Endothelial cell of umbilical vein (primary cell): ENCODE measurements at regions not wholly inside any gene's neighbourhood (a gene's known extent, or its start where the extent isn't known, plus 50 kb on each side); places are given as distances from the start of the nearest gene placed in this dataset.
"Not testable (repeated sequence)": the region's sequence is repeated elsewhere in the genome, so short reads cannot be mapped to it uniquely, and the experiment has no call there.

Source experiments
- BruUV-seq: library from RNA; stranded (reverse); fragments of 400-500 nt; replicated peaks from 2 replicates; lab custom pipeline; 2021; lab: Mats Ljungman, UMichigan
- CTCF ChIA-PET: fragments of 300-600, 350-600 bp; sonication (Branson Sonifier 250); formaldehyde crosslinking; loops from one replicate; lab custom pipeline; 2021; ENCODE audit warnings: antibody characterized with exemption, inconsistent platforms; lab: Charles Lee
- POLR2A ChIA-PET: fragments of 300-600, 350-600 bp; sonication (Branson Sonifier 250); formaldehyde crosslinking; loops from one replicate; lab custom pipeline; 2021; ENCODE audit warnings: antibody characterized with exemption, inconsistent platforms; lab: Charles Lee
- DNase-seq: peaks from one replicate; pipeline ENCODE4 v3.0.0-alpha.2; 2011; ENCODE audit warnings: low read depth, low spot score
- FAIRE-seq: peaks from 2 replicates; lab custom pipeline; 2011; peaks lifted over from hg19 to GRCh38; lab: Jason Lieb, UNC
- H2AFZ ChIP-seq: 2 replicates; pipeline ENCODE4 v1.6.0; 2012; ENCODE audit warnings: low read depth, low read length, control low read depth, inconsistent platforms
- H3K27ac ChIP-seq: 2 replicates; pipeline ENCODE4 v1.5.1; 2011; ENCODE audit warnings: low read depth, mild to moderate bottlenecking, control low read depth, low read length, moderate library complexity; ENCODE audit not compliant: insufficient read depth
- H3K27me3 ChIP-seq, 2 experiments: 2 replicates each; pipeline versions ENCODE4 v1.6.0 to v1.6.1; 2011; ENCODE audit warnings: low read length in 2 of 2, mixed read lengths in 1 of 2; ENCODE audit not compliant: control insufficient read depth in 2 of 2, insufficient read depth in 2 of 2
- H3K36me3 ChIP-seq, 2 experiments: 2 replicates in 1 of 2; 3 replicates in 1 of 2; pipeline ENCODE4 v1.5.1; 2011; ENCODE audit warnings: low read length in 2 of 2, mild to moderate bottlenecking in 1 of 2, moderate library complexity in 1 of 2; ENCODE audit not compliant: control insufficient read depth in 2 of 2, insufficient read depth in 2 of 2; ENCODE audit errors: extremely low read depth in 1 of 2
- H3K4me1 ChIP-seq: 3 replicates; pipeline ENCODE4 v1.5.1; 2011; ENCODE audit warnings: mild to moderate bottlenecking, low read length; ENCODE audit not compliant: control insufficient read depth, insufficient read depth; ENCODE audit errors: extremely low read depth
- H3K4me2 ChIP-seq: 2 replicates; pipeline ENCODE4 v1.6.1; 2011; ENCODE audit warnings: low read length, control low read depth, mixed read lengths; ENCODE audit not compliant: insufficient read depth
- H3K4me3 ChIP-seq, 3 experiments: fragments of 200-600 bp in 1 of 3; sonication (generic), shearing (Covaris generic) in 1 of 3; replicated peaks in 1 of 3; 2 replicates each; pipeline ENCODE4 v1.5.1; 2011 to 2016; ENCODE audit warnings: control low read depth in 3 of 3, low read length in 3 of 3, mild to moderate bottlenecking in 2 of 3, inconsistent platforms in 1 of 3, low read depth in 1 of 3, moderate library complexity in 1 of 3; ENCODE audit not compliant: insufficient read depth in 1 of 3
- H3K79me2 ChIP-seq: 2 replicates; pipeline ENCODE4 v1.6.0; 2012; ENCODE audit warnings: low read length, inconsistent platforms; ENCODE audit not compliant: control insufficient read depth, insufficient read depth
- H3K9ac ChIP-seq: replicated peaks from 2 replicates; pipeline ENCODE3; 2011; ENCODE audit warnings: low read length, control low read depth; ENCODE audit not compliant: insufficient read depth; ENCODE audit errors: extremely low read depth
- H3K9me1 ChIP-seq: replicated peaks from 3 replicates; pipeline ENCODE4 v1.6.0; 2011; ENCODE audit warnings: mild to moderate bottlenecking, low read length; ENCODE audit not compliant: control insufficient read depth, insufficient read depth; ENCODE audit errors: extremely low read depth
- H3K9me3 ChIP-seq: replicated peaks from 2 replicates; pipeline ENCODE4 v1.5.1; 2012; ENCODE audit warnings: low read length, inconsistent platforms; ENCODE audit not compliant: control insufficient read depth, insufficient read depth
- H4K20me1 ChIP-seq: replicated peaks from 2 replicates; pipeline ENCODE3; 2011; ENCODE audit warnings: mild to moderate bottlenecking, low read length; ENCODE audit not compliant: control insufficient read depth, insufficient read depth; ENCODE audit errors: extremely low read depth
- dilution Hi-C: fragments of 300-500 bp; cut with MboI; formaldehyde crosslinking; loops from one replicate; pipeline ENCODE4 v1.15.0; 2019; ENCODE audit warnings: low sequenced_read_pairs; ENCODE audit not compliant: extremely low pct_ligation_motif_present
- intact Hi-C: fragments of 100-400 bp; cut with micrococcal nuclease; formaldehyde crosslinking; loops from one replicate; pipeline ENCODE4 v1.10.0; 2022

GRCh38 chr7:65100499-65100898 is 94.0 kb upstream of the ERV3-1 start:
- H2AFZ ChIP-seq, H3K4me2 ChIP-seq, H3K79me2 ChIP-seq, H3K9ac ChIP-seq, BruUV-seq, CTCF ChIA-PET, H3K27me3 ChIP-seq, H4K20me1 ChIP-seq, FAIRE-seq, H3K4me1 ChIP-seq, DNase-seq, H3K4me3 ChIP-seq, H3K27ac ChIP-seq, H3K9me1 ChIP-seq, dilution Hi-C loops, H3K9me3 ChIP-seq, POLR2A ChIA-PET, H3K36me3 ChIP-seq, intact Hi-C loops: not testable (repeated sequence)

GRCh38 chr7:65081669-65082055 is 75.2 kb upstream of the ERV3-1 start:
- H3K9me3 ChIP-seq, H3K9me1 ChIP-seq, dilution Hi-C loops, H3K9ac ChIP-seq, H3K79me2 ChIP-seq, H3K27me3 ChIP-seq, BruUV-seq, DNase-seq, H3K36me3 ChIP-seq, H3K4me3 ChIP-seq, H3K4me1 ChIP-seq, FAIRE-seq, H3K27ac ChIP-seq, H3K4me2 ChIP-seq, H4K20me1 ChIP-seq, CTCF ChIA-PET, POLR2A ChIA-PET: not testable (repeated sequence)
- intact Hi-C loops = loop anchor here (5.0 kb wide), 1 partner anchor 291 kb away; the partner anchor contains the start of gene ZNF92
- H2AFZ ChIP-seq = peak overlapping the region; percentile 26
